ENCODE measurements at regions not wholly inside any gene's neighbourhood (a gene's known extent, or its start where the extent isn't known, plus 50 kb on each side); places are given as distances from the start of the nearest gene placed in this dataset.

DNA sequence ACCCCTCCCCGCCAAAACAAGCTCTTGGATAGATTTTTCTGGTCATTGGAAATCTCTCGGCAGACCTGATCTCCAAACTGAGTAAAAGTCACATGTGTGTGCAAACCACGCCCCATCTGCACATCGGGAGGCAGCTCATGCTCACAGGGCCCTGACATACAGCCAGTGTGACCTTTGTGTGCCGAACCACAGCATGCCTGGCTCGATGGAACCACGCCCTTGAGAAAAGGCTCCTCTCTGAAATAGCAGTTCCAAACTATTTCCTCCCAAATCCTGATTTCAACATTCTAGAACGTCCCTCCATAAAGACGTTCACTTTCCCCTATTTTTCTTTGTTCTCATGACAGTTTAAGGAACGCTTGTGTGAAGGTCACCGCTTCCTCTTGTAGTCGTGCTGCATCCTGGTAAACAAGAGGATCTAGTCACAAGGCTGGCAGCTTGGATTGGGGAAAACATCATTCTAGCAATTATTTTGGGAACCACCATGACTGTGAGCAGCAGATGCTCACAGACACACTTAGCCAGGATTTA is 59.3 kb upstream of the MAP4K4 start:
- no peak for TF ChIP-seq ZNF565 (CRISPR knock-in tag; conservative IDR thresholded peaks at IDR 0.05; ENCODE audit: low read depth)
- no peak for TF ChIP-seq CSDC2 (CRISPR knock-in tag; IDR thresholded peaks at IDR 0.05)
- TF ChIP-seq ZFP30 (CRISPR knock-in tag; IDR thresholded peaks at IDR 0.05), result no peak
- TF ChIP-seq OSR1 (CRISPR knock-in tag; IDR thresholded peaks at IDR 0.05), result no peak
- no peak for TF ChIP-seq TOX (CRISPR knock-in tag; IDR thresholded peaks at IDR 0.05; ENCODE audit: borderline replicate concordance)
- TF ChIP-seq, protein P1, sequence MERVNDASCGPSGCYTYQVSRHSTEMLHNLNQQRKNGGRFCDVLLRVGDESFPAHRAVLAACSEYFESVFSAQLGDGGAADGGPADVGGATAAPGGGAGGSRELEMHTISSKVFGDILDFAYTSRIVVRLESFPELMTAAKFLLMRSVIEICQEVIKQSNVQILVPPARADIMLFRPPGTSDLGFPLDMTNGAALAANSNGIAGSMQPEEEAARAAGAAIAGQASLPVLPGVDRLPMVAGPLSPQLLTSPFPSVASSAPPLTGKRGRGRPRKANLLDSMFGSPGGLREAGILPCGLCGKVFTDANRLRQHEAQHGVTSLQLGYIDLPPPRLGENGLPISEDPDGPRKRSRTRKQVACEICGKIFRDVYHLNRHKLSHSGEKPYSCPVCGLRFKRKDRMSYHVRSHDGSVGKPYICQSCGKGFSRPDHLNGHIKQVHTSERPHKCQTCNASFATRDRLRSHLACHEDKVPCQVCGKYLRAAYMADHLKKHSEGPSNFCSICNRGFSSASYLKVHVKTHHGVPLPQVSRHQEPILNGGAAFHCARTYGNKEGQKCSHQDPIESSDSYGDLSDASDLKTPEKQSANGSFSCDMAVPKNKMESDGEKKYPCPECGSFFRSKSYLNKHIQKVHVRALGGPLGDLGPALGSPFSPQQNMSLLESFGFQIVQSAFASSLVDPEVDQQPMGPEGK (CRISPR knock-in tag; IDR thresholded peaks at IDR 0.05; ENCODE audit: borderline replicate concordance), result no peak
- no peak for TF ChIP-seq ISL1 (CRISPR knock-in tag; IDR thresholded peaks at IDR 0.05)
- no peak for TF ChIP-seq GLIS3 (CRISPR knock-in tag; IDR thresholded peaks at IDR 0.05)
- TF ChIP-seq PPARA (CRISPR knock-in tag; IDR thresholded peaks at IDR 0.05; ENCODE audit: borderline replicate concordance), result no peak
- TF ChIP-seq, protein P2, sequence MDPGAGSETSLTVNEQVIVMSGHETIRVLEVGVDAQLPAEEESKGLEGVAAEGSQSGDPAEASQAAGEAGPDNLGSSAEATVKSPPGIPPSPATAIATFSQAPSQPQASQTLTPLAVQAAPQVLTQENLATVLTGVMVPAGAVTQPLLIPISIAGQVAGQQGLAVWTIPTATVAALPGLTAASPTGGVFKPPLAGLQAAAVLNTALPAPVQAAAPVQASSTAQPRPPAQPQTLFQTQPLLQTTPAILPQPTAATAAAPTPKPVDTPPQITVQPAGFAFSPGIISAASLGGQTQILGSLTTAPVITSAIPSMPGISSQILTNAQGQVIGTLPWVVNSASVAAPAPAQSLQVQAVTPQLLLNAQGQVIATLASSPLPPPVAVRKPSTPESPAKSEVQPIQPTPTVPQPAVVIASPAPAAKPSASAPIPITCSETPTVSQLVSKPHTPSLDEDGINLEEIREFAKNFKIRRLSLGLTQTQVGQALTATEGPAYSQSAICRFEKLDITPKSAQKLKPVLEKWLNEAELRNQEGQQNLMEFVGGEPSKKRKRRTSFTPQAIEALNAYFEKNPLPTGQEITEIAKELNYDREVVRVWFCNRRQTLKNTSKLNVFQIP (CRISPR knock-in tag; IDR thresholded peaks at IDR 0.05; ENCODE audit: borderline replicate concordance, low read depth), result no peak
- no peak for TF ChIP-seq ESRRG (CRISPR knock-in tag; IDR thresholded peaks at IDR 0.05)
- TF ChIP-seq ZFP3 (CRISPR knock-in tag; IDR thresholded peaks at IDR 0.05), result no peak
- TF ChIP-seq TCF4 (CRISPR knock-in tag; IDR thresholded peaks at IDR 0.05; ENCODE audit: borderline replicate concordance), result no peak
- TF ChIP-seq SNAI2 (CRISPR knock-in tag; IDR thresholded peaks at IDR 0.05), result no peak
- no peak for TF ChIP-seq ZNF70 (CRISPR knock-in tag; IDR thresholded peaks at IDR 0.05)
- no peak for TF ChIP-seq RARB (CRISPR knock-in tag; IDR thresholded peaks at IDR 0.05)
- TF ChIP-seq, protein P3, sequence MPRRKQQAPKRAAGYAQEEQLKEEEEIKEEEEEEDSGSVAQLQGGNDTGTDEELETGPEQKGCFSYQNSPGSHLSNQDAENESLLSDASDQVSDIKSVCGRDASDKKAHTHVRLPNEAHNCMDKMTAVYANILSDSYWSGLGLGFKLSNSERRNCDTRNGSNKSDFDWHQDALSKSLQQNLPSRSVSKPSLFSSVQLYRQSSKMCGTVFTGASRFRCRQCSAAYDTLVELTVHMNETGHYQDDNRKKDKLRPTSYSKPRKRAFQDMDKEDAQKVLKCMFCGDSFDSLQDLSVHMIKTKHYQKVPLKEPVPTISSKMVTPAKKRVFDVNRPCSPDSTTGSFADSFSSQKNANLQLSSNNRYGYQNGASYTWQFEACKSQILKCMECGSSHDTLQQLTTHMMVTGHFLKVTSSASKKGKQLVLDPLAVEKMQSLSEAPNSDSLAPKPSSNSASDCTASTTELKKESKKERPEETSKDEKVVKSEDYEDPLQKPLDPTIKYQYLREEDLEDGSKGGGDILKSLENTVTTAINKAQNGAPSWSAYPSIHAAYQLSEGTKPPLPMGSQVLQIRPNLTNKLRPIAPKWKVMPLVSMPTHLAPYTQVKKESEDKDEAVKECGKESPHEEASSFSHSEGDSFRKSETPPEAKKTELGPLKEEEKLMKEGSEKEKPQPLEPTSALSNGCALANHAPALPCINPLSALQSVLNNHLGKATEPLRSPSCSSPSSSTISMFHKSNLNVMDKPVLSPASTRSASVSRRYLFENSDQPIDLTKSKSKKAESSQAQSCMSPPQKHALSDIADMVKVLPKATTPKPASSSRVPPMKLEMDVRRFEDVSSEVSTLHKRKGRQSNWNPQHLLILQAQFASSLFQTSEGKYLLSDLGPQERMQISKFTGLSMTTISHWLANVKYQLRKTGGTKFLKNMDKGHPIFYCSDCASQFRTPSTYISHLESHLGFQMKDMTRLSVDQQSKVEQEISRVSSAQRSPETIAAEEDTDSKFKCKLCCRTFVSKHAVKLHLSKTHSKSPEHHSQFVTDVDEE (CRISPR knock-in tag; IDR thresholded peaks at IDR 0.05), result no peak
- ATAC-seq, result no peak

DNA sequence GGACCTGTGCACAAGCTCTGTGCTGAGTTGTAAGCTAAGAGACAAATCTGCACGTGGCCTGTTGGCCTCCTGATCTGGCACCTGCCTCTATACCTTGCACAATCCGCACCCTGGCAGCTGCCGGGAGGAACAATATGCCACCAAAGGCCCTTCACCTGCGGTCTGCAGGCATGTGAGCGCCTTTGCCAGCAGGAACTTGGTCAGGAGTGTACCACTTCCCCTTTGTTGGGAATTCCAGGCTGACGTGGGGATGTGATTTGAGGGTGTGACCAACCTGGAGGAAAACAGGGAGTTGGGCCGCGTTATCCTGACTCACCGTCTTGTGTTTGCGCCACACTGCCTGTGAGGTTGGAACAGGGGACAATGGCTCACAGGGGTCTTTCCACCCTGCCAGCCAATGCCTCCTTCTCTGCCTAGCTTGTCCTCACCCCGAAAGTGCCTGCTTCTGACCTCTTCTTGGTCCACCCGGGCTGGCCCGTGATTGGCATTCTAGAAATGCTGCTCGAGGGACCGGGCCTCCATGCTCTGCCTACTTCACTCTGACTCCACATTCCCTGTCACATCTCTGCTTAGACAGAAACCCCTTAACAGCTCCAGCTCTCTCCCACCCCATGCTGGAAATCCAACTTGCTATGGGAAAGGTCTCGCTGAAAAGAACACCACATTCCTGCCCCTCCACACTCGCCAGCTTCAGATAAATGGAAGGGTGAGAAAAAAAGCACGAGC is 67.1 kb upstream of the MAP4K4 start:
- ATAC-seq, result no peak
- TF ChIP-seq, protein P4, sequence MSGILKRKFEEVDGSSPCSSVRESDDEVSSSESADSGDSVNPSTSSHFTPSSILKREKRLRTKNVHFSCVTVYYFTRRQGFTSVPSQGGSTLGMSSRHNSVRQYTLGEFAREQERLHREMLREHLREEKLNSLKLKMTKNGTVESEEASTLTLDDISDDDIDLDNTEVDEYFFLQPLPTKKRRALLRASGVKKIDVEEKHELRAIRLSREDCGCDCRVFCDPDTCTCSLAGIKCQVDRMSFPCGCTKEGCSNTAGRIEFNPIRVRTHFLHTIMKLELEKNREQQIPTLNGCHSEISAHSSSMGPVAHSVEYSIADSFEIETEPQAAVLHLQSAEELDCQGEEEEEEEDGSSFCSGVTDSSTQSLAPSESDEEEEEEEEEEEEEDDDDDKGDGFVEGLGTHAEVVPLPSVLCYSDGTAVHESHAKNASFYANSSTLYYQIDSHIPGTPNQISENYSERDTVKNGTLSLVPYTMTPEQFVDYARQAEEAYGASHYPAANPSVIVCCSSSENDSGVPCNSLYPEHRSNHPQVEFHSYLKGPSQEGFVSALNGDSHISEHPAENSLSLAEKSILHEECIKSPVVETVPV (CRISPR knock-in tag; IDR thresholded peaks at IDR 0.05), result no peak
- TF ChIP-seq OSR1 (CRISPR knock-in tag; IDR thresholded peaks at IDR 0.05) (no peak), PPARA (CRISPR knock-in tag; IDR thresholded peaks at IDR 0.05; ENCODE audit: borderline replicate concordance) (no peak), ZFP3 (CRISPR knock-in tag; IDR thresholded peaks at IDR 0.05) (no peak), BACH2 (CRISPR knock-in tag; IDR thresholded peaks at IDR 0.05; ENCODE audit: borderline replicate concordance) (no peak), ZFP30 (CRISPR knock-in tag; IDR thresholded peaks at IDR 0.05) (no peak), TOX (CRISPR knock-in tag; IDR thresholded peaks at IDR 0.05; ENCODE audit: borderline replicate concordance) (no peak), SNAI2 (CRISPR knock-in tag; IDR thresholded peaks at IDR 0.05) (no peak), ARNTL (CRISPR knock-in tag; IDR thresholded peaks at IDR 0.05; ENCODE audit: borderline replicate concordance, low read depth) (no peak), ZNF8 (CRISPR knock-in tag; IDR thresholded peaks at IDR 0.05) (no peak), CSDC2 (CRISPR knock-in tag; IDR thresholded peaks at IDR 0.05) (no peak), ISL1 (CRISPR knock-in tag; IDR thresholded peaks at IDR 0.05) (no peak)
- TF ChIP-seq, protein P3 (CRISPR knock-in tag; IDR thresholded peaks at IDR 0.05), result no peak
- TF ChIP-seq, protein P2 (CRISPR knock-in tag; IDR thresholded peaks at IDR 0.05; ENCODE audit: borderline replicate concordance, low read depth), result no peak
- TF ChIP-seq, protein P5, sequence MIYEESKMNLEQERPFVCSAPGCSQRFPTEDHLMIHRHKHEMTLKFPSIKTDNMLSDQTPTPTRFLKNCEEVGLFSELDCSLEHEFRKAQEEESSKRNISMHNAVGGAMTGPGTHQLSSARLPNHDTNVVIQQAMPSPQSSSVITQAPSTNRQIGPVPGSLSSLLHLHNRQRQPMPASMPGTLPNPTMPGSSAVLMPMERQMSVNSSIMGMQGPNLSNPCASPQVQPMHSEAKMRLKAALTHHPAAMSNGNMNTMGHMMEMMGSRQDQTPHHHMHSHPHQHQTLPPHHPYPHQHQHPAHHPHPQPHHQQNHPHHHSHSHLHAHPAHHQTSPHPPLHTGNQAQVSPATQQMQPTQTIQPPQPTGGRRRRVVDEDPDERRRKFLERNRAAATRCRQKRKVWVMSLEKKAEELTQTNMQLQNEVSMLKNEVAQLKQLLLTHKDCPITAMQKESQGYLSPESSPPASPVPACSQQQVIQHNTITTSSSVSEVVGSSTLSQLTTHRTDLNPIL (CRISPR knock-in tag; IDR thresholded peaks at IDR 0.05; ENCODE audit: low read depth), result no peak
- TF ChIP-seq, protein P1 (CRISPR knock-in tag; IDR thresholded peaks at IDR 0.05; ENCODE audit: borderline replicate concordance), result no peak
